H4 (cell line): ENCODE measurements at regions not wholly inside any gene's neighbourhood (a gene's known extent, or its start where the extent isn't known, plus 50 kb on each side); places are given as distances from the start of the nearest gene placed in this dataset.
"Not testable (repeated sequence)": the region's sequence is repeated elsewhere in the genome, so short reads cannot be mapped to it uniquely, and the experiment has no call there.

Source experiments
- DNase-seq: peaks from one replicate; pipeline ENCODE4 v3.0.0-alpha.2; 2015; ENCODE audit warnings: low spot score

GRCh38 chr21:39083377-39084008 is 99.8 kb downstream of the PSMG1 start:
- DNase-seq, result no peak

GRCh38 chr21:39082656-39083376 is 100.4 kb downstream of the PSMG1 start:
- no peak for DNase-seq

- no peak for DNase-seq
Observed at GRCh38 chr21:39080366-39080765, 102.9 kb downstream of the PSMG1 start.

GRCh38 chr21:39079617-39080016 is 103.6 kb downstream of the PSMG1 start:
- no peak for DNase-seq

GRCh38 chr21:39078322-39079065 is 104.8 kb downstream of the PSMG1 start:
- no peak for DNase-seq

- DNase-seq, result no peak
Observed at GRCh38 chr21:39077876-39078275, 105.4 kb downstream of the PSMG1 start.

GRCh38 chr21:39074508-39074907 is 108.7 kb downstream of the PSMG1 start:
- no peak for DNase-seq

GRCh38 chr21:39073717-39074116 is 109.5 kb downstream of the PSMG1 start:
- no peak for DNase-seq

GRCh38 chr21:39073063-39073462 is 110.2 kb downstream of the PSMG1 start:
- no peak for DNase-seq

- no peak for DNase-seq
Observed at GRCh38 chr21:39072468-39072867, 110.8 kb downstream of the PSMG1 start.

- peak; percentile 81 for DNase-seq
Observed at GRCh38 chr21:39071623-39072214, 111.5 kb downstream of the PSMG1 start.

- not testable (repeated sequence) for DNase-seq
Observed at GRCh38 chr21:39069856-39070255, 113.4 kb downstream of the PSMG1 start.

GRCh38 chr21:39066829-39067780 is 116.1 kb downstream of the PSMG1 start:
- DNase-seq, result no peak

GRCh38 chr21:39065917-39066316 is 117.3 kb downstream of the PSMG1 start:
- DNase-seq, result no peak

GRCh38 chr21:39064325-39065012 is 118.8 kb downstream of the PSMG1 start:
- no peak for DNase-seq

- no peak for DNase-seq
Observed at GRCh38 chr21:39063517-39063916, 119.7 kb downstream of the PSMG1 start.

- no peak for DNase-seq
Observed at GRCh38 chr21:39062196-39062595, 121.1 kb downstream of the PSMG1 start.

- DNase-seq, result no peak
Observed at GRCh38 chr21:39061766-39062165, 121.5 kb downstream of the PSMG1 start.

- no peak for DNase-seq
Observed at GRCh38 chr21:39060485-39061083, 122.7 kb downstream of the PSMG1 start.

- no peak for DNase-seq
Observed at GRCh38 chr21:39057121-39057520, 126.1 kb downstream of the PSMG1 start.
